ENCODE measurements at regions not wholly inside any gene's neighbourhood (a gene's known extent, or its start where the extent isn't known, plus 50 kb on each side); places are given as distances from the start of the nearest gene placed in this dataset.

DNA sequence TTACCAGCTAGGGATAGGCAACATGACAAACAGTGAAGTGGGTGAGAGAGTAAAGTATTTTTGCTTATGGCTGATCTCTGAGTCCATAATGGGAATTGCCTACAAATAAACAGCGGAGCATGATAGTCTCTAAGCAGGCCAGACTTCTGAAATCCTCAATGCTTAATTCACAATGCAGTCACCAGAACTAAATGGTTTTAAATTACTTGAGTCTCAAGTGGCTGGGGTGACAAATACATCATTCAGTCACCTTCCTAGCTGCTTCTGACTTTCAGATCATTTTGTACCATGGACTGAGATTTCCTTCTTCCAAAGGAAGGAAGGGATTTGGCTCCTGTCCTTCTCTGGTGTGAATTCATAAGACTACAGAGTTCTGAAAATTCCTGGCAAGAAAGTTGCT, 82.8 kb upstream of the RMP24 start (continued):
- TF ChIP-seq ZNF596 (tag by site-specific recombination; IDR thresholded peaks at IDR 0.05) (no peak), SP3 (tag by site-specific recombination; IDR thresholded peaks at IDR 0.05) (no peak), ZBTB1 (tag by site-specific recombination; IDR thresholded peaks at IDR 0.05) (no peak)

- Histone ChIP-seq H3K9me3 (ENCODE audit: control insufficient read depth, insufficient read depth, low read depth, low read length) (no peaks in the 10 kb centered on the region), H3K36me3 (ENCODE audit: control insufficient read depth in 2 of 2, insufficient read depth in 1 of 2, low read length in 2 of 2) (no peaks in the 10 kb centered on the region), H3K4me1 (ENCODE audit: control insufficient read depth, insufficient read depth, low read length) (no peaks in the 10 kb centered on the region), H3K4me3 (ENCODE audit: low read depth, low read length) (no peak overlapping the region), H3K27ac (ENCODE audit: extremely low read depth, low read depth, low read length) (no peak overlapping the region)
- POLR2A ChIA-PET: no interaction called here
- TF ChIP-seq ZXDB (tag by site-specific recombination; IDR thresholded peaks at IDR 0.05) (no peak), ZNF514 (tag by site-specific recombination; IDR thresholded peaks at IDR 0.05) (no peak), KLF8 (tag by site-specific recombination; IDR thresholded peaks at IDR 0.05) (no peak), TCF7L2 (IDR thresholded peaks at IDR 0.05; ENCODE audit: borderline replicate concordance, low read depth, low read length) (no peak), ZEB2 (tag by site-specific recombination; IDR thresholded peaks at IDR 0.05) (no peak), ZNF704 (tag by site-specific recombination; IDR thresholded peaks at IDR 0.05) (no peak), MYNN (tag by site-specific recombination; IDR thresholded peaks at IDR 0.05; ENCODE audit: borderline replicate concordance) (no peak), ZNF155 (tag by site-specific recombination; IDR thresholded peaks at IDR 0.05) (no peak), ZNF354C (tag by site-specific recombination; IDR thresholded peaks at IDR 0.05; ENCODE audit: borderline replicate concordance, low read depth) (no peak), GLIS2 (tag by site-specific recombination; IDR thresholded peaks at IDR 0.05) (no peak), ZNF501 (tag by site-specific recombination; IDR thresholded peaks at IDR 0.05) (no peak), ZNF335 (tag by site-specific recombination; conservative IDR thresholded peaks at IDR 0.05) (no peak), ZBTB8A (tag by site-specific recombination; IDR thresholded peaks at IDR 0.05) (no peak), ZFP37 (tag by site-specific recombination; IDR thresholded peaks at IDR 0.05) (no peak), SP2 (tag by site-specific recombination; IDR thresholded peaks at IDR 0.05) (no peak), ZFP41 (tag by site-specific recombination; IDR thresholded peaks at IDR 0.05; ENCODE audit: borderline replicate concordance) (no peak), ZNF76 (tag by site-specific recombination; IDR thresholded peaks at IDR 0.05; ENCODE audit: borderline replicate concordance, low read depth) (no peak)
- TF ChIP-seq, protein P1, sequence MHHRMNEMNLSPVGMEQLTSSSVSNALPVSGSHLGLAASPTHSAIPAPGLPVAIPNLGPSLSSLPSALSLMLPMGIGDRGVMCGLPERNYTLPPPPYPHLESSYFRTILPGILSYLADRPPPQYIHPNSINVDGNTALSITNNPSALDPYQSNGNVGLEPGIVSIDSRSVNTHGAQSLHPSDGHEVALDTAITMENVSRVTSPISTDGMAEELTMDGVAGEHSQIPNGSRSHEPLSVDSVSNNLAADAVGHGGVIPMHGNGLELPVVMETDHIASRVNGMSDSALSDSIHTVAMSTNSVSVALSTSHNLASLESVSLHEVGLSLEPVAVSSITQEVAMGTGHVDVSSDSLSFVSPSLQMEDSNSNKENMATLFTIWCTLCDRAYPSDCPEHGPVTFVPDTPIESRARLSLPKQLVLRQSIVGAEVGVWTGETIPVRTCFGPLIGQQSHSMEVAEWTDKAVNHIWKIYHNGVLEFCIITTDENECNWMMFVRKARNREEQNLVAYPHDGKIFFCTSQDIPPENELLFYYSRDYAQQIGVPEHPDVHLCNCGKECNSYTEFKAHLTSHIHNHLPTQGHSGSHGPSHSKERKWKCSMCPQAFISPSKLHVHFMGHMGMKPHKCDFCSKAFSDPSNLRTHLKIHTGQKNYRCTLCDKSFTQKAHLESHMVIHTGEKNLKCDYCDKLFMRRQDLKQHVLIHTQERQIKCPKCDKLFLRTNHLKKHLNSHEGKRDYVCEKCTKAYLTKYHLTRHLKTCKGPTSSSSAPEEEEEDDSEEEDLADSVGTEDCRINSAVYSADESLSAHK (tag by site-specific recombination; IDR thresholded peaks at IDR 0.05): no peak
- TF ChIP-seq, protein P2, sequence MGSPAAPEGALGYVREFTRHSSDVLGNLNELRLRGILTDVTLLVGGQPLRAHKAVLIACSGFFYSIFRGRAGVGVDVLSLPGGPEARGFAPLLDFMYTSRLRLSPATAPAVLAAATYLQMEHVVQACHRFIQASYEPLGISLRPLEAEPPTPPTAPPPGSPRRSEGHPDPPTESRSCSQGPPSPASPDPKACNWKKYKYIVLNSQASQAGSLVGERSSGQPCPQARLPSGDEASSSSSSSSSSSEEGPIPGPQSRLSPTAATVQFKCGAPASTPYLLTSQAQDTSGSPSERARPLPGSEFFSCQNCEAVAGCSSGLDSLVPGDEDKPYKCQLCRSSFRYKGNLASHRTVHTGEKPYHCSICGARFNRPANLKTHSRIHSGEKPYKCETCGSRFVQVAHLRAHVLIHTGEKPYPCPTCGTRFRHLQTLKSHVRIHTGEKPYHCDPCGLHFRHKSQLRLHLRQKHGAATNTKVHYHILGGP (tag by site-specific recombination; IDR thresholded peaks at IDR 0.05): no peak
- TF ChIP-seq, protein P3, sequence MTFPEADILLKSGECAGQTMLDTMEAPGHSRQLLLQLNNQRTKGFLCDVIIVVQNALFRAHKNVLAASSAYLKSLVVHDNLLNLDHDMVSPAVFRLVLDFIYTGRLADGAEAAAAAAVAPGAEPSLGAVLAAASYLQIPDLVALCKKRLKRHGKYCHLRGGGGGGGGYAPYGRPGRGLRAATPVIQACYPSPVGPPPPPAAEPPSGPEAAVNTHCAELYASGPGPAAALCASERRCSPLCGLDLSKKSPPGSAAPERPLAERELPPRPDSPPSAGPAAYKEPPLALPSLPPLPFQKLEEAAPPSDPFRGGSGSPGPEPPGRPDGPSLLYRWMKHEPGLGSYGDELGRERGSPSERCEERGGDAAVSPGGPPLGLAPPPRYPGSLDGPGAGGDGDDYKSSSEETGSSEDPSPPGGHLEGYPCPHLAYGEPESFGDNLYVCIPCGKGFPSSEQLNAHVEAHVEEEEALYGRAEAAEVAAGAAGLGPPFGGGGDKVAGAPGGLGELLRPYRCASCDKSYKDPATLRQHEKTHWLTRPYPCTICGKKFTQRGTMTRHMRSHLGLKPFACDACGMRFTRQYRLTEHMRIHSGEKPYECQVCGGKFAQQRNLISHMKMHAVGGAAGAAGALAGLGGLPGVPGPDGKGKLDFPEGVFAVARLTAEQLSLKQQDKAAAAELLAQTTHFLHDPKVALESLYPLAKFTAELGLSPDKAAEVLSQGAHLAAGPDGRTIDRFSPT (tag by site-specific recombination; IDR thresholded peaks at IDR 0.05): no peak
- CTCF ChIA-PET: no interaction called here
Observed at GRCh38 chr18:35890323-35890722, 82.2 kb upstream of the RMP24 start.
